GM10248 (cell line): ENCODE measurements at regions not wholly inside any gene's neighbourhood (a gene's known extent, or its start where the extent isn't known, plus 50 kb on each side); places are given as distances from the start of the nearest gene placed in this dataset.
A peak's percentile ranks its signal among the peaks of the same experiment; 100 is the strongest.

Experiments
- CTCF ChIA-PET: fragments of 300-600 bp; sonication (Branson Sonifier 250); formaldehyde crosslinking; extraction: SDS; loops from one replicate; lab custom pipeline; 2021; ENCODE audit warnings: antibody characterized with exemption; lab: Yijun Ruan, JAX
- POLR2A ChIA-PET: fragments of 350-650 bp; sonication (Branson Sonifier 250); formaldehyde crosslinking; extraction: SDS; loops from one replicate; lab custom pipeline; 2020; ENCODE audit warnings: antibody characterized with exemption; lab: Yijun Ruan, JAX
- DNase-seq: peaks from one replicate; pipeline ENCODE4 v3.0.0; 2012; ENCODE audit errors: extremely low spot score
- CTCF ChIP-seq: IDR thresholded peaks from 2 replicates; pipeline ENCODE4 v1.5.1; 2012; ENCODE audit warnings: mild to moderate bottlenecking, low read depth; ENCODE audit errors: extremely low read depth, missing control alignments, control extremely low read depth

GRCh38 chr10:55734112-55734511 is 626.9 kb downstream of the ZWINT start:
- CTCF ChIA-PET, result no interaction called here
- TF ChIP-seq CTCF, result no peak
- POLR2A ChIA-PET, result no interaction called here
- DNase-seq, result no peak

- TF ChIP-seq CTCF, result no peak
- DNase-seq, result no peak
- CTCF ChIA-PET, result no interaction called here
- POLR2A ChIA-PET, result no interaction called here
These were observed 656.1 kb downstream of the ZWINT start for GRCh38 chr10:55704950-55705349.

DNA sequence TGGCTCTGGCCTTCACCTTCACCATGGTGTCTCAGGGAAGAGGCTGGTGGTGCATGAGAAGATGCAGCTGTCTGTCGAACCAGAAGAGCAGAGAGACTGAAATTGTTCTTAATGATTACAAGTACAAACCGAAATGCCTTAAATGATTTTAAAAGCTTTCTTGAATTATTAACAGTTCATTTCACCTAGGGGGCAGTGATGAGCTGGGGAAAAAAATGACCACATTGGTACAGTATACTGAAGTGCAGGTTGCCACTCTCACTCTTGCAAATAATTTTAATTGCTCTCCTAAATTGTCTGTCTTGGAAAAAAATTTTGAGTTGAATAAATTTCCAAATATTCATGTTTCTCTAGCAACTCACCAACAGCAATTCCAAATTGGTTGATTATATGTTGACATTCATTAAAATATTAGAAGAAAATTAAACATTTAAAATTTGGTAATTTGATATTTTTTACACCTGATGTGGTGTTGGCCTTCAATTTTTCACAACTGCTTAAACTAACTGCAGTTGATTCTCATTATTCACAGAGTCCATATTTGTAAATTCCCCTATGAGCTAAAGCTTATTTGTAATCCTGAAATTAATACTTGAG is 692.6 kb downstream of the ZWINT start:
- peak; percentile 15 for TF ChIP-seq CTCF
- ChIA-PET POLR2A (no interaction called here), CTCF (interaction anchor here (0.8 to 1.4 kb wide), 3 partner anchors 9 to 51 kb away, joined by 3 to 4 read pairs (median 4); no protein-coding TSS in a partner anchor)
- DNase-seq, result no peak

DNA sequence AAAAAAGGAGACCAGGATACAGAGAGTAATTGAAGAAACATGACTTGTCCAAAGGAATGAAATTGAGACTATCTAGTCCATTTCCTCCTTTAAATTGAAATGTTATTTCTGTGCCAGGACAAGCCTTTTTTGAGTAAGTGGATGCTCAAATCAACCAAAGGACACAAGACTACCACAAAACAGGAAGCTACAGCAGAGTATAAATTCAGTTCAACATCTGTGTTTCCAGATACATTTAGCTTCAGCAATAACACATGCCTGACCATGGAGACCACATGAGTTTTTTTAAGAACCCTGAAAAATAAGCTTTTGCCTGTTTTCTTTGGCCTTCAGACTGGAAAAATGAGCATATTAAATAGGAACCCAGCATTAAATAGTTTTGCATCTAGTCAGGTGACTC is 707.5 kb downstream of the ZWINT start:
- CTCF ChIA-PET, result no interaction called here

DNA sequence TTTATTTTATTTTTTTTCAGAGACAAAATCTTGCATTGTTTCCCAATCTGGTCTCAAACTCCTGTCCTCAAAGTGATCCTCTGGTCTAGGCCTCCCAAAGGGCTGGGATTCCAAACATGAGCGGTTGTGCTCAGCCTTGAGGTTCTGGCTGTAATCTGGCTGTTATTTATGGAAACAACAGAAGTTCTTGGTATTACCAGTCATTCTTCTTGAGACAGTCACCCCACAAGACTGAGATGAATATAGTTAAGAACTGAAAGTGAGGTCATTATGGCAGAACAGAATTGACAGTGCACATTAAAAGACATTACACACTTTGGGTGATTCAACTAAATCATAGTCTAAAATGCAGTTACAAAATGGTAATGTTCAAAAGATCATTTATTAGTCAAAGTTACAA is 719.5 kb downstream of the ZWINT start:
- DNase-seq, result no peak
- ChIA-PET POLR2A (no interaction called here), CTCF (interaction anchor here (1.1 kb wide), 1 partner anchor 12 kb away, joined by 3 read pairs; no protein-coding TSS in a partner anchor)
- TF ChIP-seq CTCF, result no peak

More for the DNA sequence above, 707.5 kb downstream of the ZWINT start:
- DNase-seq, result no peak
- POLR2A ChIA-PET, result no interaction called here
- no peak for TF ChIP-seq CTCF

DNA sequence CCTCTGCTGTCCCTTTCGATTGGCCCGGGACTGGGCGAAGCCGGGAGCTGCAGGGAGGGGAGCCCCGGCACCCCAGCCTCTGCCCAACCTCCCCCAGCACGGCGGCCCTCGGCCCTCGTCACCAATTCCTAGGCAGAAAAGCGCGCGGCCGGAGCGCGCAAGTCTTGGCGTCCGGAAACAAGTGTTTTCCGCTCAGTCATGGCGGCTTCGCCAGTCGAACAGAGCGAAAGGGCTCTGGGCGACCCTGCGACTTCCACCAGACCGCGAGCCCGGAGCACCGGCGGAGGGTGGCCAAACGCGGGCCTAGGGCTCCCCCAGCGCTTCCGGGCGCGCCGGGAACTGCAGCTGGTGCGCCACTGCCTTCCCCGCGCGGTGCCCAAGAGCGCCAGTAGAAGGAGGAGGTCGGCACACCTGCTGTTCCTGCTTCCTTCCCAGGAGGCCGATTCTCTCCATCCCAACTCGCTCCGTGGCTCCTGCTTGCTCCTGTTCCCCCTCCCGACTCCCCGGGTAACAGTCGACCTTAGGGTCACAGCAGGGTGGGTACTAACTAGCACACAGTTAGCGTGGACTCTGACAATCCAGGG is 729.9 kb downstream of the ZWINT start:
- peak; percentile 64 for DNase-seq
- CTCF ChIA-PET, result no interaction called here

More for the DNA sequence above, 729.9 kb downstream of the ZWINT start:
- POLR2A ChIA-PET, result no interaction called here
- peak; percentile 27 for TF ChIP-seq CTCF
